ENCODE measurements at regions not wholly inside any gene's neighbourhood (a gene's known extent, or its start where the extent isn't known, plus 50 kb on each side); places are given as distances from the start of the nearest gene placed in this dataset.

GRCh38 chr6:156379392-156380289 is 397.5 kb upstream of the ARID1B start:
- no peak for DNase-seq (ENCODE audit: low spot score in 2 of 2)
- H3K4me1 ChIP-seq = peaks cover 8% of the 10 kb centered on the region
- H3K27me3 ChIP-seq = no peaks in the 10 kb centered on the region
- no peak for TF ChIP-seq POLR2A (IDR thresholded peaks at IDR 0.05)
- TF ChIP-seq POLR2AphosphoS5 (IDR thresholded peaks at IDR 0.05) = no peak
- TF ChIP-seq, protein P1, sequence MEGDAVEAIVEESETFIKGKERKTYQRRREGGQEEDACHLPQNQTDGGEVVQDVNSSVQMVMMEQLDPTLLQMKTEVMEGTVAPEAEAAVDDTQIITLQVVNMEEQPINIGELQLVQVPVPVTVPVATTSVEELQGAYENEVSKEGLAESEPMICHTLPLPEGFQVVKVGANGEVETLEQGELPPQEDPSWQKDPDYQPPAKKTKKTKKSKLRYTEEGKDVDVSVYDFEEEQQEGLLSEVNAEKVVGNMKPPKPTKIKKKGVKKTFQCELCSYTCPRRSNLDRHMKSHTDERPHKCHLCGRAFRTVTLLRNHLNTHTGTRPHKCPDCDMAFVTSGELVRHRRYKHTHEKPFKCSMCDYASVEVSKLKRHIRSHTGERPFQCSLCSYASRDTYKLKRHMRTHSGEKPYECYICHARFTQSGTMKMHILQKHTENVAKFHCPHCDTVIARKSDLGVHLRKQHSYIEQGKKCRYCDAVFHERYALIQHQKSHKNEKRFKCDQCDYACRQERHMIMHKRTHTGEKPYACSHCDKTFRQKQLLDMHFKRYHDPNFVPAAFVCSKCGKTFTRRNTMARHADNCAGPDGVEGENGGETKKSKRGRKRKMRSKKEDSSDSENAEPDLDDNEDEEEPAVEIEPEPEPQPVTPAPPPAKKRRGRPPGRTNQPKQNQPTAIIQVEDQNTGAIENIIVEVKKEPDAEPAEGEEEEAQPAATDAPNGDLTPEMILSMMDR (IDR thresholded peaks at IDR 0.05) = no peak
- TF ChIP-seq EP300 (IDR thresholded peaks at IDR 0.05) = no peak
- H3K4me3 ChIP-seq = no peak overlapping the region
- H3K9me3 ChIP-seq = no peaks in the 10 kb centered on the region
- H3K27ac ChIP-seq = no peak overlapping the region
- H3K36me3 ChIP-seq = no peaks in the 10 kb centered on the region
- WGBS = 63% methylated on average over 7 of the region's 7 CpGs

DNA sequence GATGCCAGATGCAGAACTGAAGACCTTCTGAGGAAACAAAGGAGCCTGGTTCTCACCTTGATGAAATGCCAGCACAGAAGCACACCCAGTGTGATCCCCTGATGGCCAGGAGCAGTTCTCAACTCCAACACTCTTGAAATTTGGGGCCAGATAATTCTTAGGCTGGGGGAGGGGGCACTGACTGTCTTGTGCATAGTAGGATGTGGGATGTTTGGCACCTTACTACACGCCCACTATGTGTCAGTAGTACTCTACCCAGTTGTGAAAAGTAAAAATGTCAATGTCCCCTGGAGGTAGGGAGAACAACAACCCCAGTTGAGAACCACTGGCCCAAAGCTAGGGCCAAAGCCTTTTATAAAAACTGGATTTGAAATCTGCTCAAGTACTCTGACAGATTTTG is 398.3 kb upstream of the ARID1B start:
- Histone ChIP-seq H3K4me1 (peaks cover 8% of the 10 kb centered on the region), H3K27ac (no peak overlapping the region), H3K4me3 (no peak overlapping the region), H3K27me3 (no peaks in the 10 kb centered on the region), H3K36me3 (no peaks in the 10 kb centered on the region), H3K9me3 (no peaks in the 10 kb centered on the region)
- DNase-seq (ENCODE audit: low spot score in 2 of 2) = no peak
- TF ChIP-seq POLR2AphosphoS5 (IDR thresholded peaks at IDR 0.05) = no peak
- TF ChIP-seq POLR2A (IDR thresholded peaks at IDR 0.05) = no peak
- TF ChIP-seq EP300 (IDR thresholded peaks at IDR 0.05) = no peak
- TF ChIP-seq, protein P1 (IDR thresholded peaks at IDR 0.05) = no peak
- WGBS = 100% methylated on average over 1 of the region's 1 CpG

- H3K9me3 ChIP-seq = no peaks in the 10 kb centered on the region
- DNase-seq (ENCODE audit: low spot score in 2 of 2) = no peak
- no peak for TF ChIP-seq EP300 (IDR thresholded peaks at IDR 0.05)
- TF ChIP-seq, protein P1 (IDR thresholded peaks at IDR 0.05) = no peak
- TF ChIP-seq POLR2A (IDR thresholded peaks at IDR 0.05) = no peak
- no peak for TF ChIP-seq POLR2AphosphoS5 (IDR thresholded peaks at IDR 0.05)
- no peaks in the 10 kb centered on the region for H3K27me3 ChIP-seq
- no peak overlapping the region for H3K27ac ChIP-seq
- H3K36me3 ChIP-seq = no peaks in the 10 kb centered on the region
- peaks cover 8% of the 10 kb centered on the region for H3K4me1 ChIP-seq
- H3K4me3 ChIP-seq = no peak overlapping the region
Observed at GRCh38 chr6:156376091-156376490, 401.1 kb upstream of the ARID1B start.

DNA sequence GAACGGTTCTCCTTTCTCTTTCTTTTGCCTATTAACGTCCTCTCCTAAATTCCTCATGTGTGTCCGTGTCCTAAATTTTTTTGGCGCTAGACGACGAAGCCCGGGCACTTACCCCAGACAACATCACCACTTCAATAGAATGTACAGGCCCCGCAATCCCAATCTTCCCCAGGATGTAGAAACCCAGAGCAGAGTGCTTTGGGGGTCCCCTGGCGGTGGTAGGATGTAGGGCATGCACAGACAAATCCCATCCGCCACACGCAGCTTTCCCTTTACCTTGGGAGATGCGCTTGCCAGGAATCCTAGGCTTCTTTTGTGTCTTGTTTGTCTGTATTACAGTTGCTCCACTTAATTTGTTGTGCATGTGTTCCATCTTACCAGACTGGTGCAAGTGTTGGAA is 417.3 kb upstream of the ARID1B start:
- DNase-seq (ENCODE audit: low spot score in 2 of 2) = no peak
- Histone ChIP-seq H3K9me3 (no peaks in the 10 kb centered on the region), H3K27ac (no peak overlapping the region), H3K27me3 (no peaks in the 10 kb centered on the region), H3K4me1 (no peaks in the 10 kb centered on the region), H3K4me3 (no peak overlapping the region), H3K36me3 (no peaks in the 10 kb centered on the region)
- TF ChIP-seq EP300 (IDR thresholded peaks at IDR 0.05) (no peak), POLR2A (IDR thresholded peaks at IDR 0.05) (no peak), POLR2AphosphoS5 (IDR thresholded peaks at IDR 0.05) (no peak)
- TF ChIP-seq, protein P1 (IDR thresholded peaks at IDR 0.05) = no peak
- WGBS = 97% methylated on average over 12 of the region's 12 CpGs

- H3K27me3 ChIP-seq = no peaks in the 10 kb centered on the region
- H3K4me1 ChIP-seq = no peaks in the 10 kb centered on the region
- no peaks in the 10 kb centered on the region for H3K36me3 ChIP-seq
- no peak for TF ChIP-seq EP300 (IDR thresholded peaks at IDR 0.05)
- TF ChIP-seq, protein P1 (IDR thresholded peaks at IDR 0.05) = no peak
- no peak for TF ChIP-seq POLR2A (IDR thresholded peaks at IDR 0.05)
- TF ChIP-seq POLR2AphosphoS5 (IDR thresholded peaks at IDR 0.05) = no peak
- no peak overlapping the region for H3K27ac ChIP-seq
- DNase-seq (ENCODE audit: low spot score in 2 of 2) = no peak
- no peaks in the 10 kb centered on the region for H3K9me3 ChIP-seq
- no peak overlapping the region for H3K4me3 ChIP-seq
Observed at GRCh38 chr6:156352861-156353260, 424.3 kb upstream of the ARID1B start.

Data from suprapubic skin (tissue), 4 donors.